HG02938 (cell line): ENCODE measurements at regions not wholly inside any gene's neighbourhood (a gene's known extent, or its start where the extent isn't known, plus 50 kb on each side); places are given as distances from the start of the nearest gene placed in this dataset.

ENCODE experiments used
- ATAC-seq: cut with Tn5 transposase; IDR thresholded peaks from one replicate; pipeline ENCODE4 v1.9.1; 2021; ENCODE audit warnings: mild to moderate bottlenecking, moderate library complexity; ENCODE audit not compliant: unreplicated experiment

GRCh38 chr22:49324527-49325491 lies 502.9 kb downstream of the BRD1 start:
- no peak for ATAC-seq

DNA sequence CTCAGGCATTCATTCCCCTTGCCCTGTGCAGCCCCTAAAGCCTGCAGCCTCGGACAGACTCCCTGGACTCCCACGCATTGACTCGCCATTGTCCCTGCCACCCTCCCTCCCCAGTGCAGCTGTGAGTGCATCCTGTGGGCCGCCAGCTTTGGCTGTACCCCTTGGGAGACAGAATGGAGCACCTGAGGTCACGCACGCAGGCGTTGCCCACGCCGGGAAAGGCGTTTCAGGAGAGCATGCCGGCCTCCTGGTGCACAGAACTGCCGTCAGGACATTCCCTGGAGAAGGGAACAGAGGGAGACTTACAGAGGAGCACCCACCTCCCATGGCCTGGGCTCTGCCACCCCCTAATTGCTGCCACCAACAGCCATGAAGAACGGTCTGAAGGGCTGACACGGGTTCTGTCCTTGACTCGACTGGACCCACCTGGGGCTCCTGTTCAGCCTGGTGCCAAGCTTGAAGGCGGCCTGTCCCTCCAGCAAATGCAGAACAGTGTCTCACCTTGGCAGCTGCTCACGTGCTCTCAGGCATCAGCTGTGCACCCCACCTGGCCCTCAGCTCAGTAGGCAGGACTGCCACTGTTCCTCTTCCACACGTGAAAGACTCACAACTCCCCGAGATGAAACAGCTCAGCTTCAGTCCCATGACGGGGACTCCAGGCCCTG lies 503.8 kb downstream of the BRD1 start:
- no peak for ATAC-seq

GRCh38 chr22:49322861-49323622 lies 504.6 kb downstream of the BRD1 start:
- ATAC-seq: no peak

DNA sequence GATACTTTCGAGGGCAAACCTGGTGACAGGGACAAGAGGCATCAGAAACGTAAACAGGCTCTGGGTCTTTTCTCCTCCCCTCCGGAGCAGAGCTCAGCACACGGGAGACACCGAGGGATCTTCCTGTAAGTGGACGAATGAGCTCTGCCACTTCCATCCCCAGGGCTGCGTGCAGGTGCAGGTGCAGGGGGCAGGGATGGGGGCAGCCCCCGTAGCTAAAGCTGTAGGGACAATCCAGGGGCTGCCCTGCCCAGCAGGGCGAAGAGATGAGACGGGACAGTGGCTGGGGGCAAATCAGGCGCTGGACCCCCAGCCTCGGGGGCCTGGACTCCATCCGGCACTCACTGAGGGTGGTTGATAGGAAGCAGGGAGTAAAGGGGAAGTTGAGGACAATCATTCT lies 505.4 kb downstream of the BRD1 start:
- ATAC-seq: no peak

DNA sequence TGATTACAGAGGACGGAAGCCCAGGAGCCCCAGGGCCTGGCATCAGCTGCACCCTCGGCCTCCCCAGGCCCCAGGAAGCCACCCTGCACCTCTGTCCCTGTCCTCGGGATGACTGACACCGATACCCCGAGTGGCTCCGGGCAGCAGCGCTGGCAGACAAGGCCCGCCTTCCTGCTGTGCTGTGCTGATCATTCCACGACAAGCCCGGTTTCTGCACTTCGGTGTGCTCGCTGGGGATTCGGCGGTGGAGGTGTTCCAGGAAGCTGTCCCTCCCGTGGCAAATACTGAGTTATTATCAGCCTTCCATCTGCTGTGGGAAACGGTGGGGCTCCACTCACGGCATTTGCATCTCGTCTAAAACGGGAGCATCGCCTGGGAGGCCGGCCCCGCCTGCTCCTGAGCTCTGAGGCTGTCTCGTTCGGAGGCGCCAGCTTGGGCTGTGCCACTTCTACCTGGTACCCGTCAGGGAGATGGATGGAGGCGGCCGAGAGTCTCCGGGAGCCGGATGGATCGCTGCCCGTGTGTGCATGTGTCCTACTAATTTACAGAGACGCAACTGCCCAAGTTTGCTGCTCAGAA lies 506.1 kb downstream of the BRD1 start:
- ATAC-seq: no peak

DNA sequence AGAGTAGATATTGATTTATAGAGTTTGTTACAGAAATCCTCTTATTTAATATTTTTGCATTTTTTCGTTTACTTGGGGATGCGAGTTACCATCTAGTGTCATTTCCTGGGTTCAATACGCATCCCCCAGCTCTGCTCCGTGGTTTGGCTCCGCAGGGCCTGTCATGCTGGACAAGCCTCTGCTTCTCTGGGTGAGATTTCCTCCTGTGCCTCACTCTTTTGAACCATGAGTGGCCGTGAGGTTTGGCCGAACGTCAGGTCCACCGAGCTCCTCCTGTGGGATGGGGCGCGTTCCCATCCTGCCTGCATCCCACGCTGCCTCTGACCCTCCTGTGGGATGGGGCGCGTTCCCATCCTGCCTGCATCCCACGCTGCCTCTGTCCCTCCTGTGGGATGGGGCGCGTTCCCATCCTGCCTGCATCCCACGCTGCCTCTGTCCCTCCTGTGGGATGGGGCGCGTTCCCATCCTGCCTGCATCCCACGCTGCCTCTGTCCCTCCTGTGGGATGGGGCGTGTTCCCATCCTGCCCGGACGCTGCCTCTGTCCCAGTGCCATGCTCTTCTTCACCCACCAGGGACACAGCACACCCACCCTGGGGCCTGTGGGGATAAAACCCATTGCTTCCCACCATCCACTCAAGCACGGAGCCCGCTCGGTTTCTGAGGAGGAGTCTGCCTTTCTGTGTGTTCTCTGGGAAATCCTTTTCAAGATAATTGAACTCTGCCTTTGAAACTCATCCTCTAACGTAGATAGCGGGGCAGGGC lies 506.8 kb downstream of the BRD1 start:
- ATAC-seq: no peak

GRCh38 chr22:49317369-49317768 lies 510.3 kb downstream of the BRD1 start:
- ATAC-seq: no peak

GRCh38 chr22:49312601-49313000 lies 515.1 kb downstream of the BRD1 start:
- ATAC-seq: no peak

GRCh38 chr22:49310354-49310753 lies 517.3 kb downstream of the BRD1 start:
- no peak for ATAC-seq

- ATAC-seq: no peak
Observed at GRCh38 chr22:49308300-49308699, 519.4 kb downstream of the BRD1 start.

DNA sequence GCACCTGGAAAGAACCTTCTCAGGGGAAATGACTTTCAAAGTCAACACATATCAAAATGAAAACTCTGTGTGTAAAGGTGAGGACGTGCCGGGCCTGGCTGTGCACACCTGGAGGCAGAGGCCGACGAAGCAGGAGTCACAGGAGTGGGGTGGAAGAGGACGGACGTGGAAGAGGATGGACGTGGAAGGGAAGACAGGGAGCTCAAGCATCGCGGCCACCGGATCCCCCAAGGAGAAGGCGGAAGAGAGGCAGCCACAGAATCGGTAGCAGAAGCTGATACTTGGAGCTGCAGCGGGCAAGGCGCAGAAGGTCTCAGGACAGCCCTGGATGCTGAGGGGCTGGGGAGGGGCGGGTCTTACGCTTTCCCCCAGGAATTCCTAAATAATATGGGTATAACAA lies 519.8 kb downstream of the BRD1 start:
- no peak for ATAC-seq

- no peak for ATAC-seq
Observed at GRCh38 chr22:49307481-49307830, 520.2 kb downstream of the BRD1 start.

DNA sequence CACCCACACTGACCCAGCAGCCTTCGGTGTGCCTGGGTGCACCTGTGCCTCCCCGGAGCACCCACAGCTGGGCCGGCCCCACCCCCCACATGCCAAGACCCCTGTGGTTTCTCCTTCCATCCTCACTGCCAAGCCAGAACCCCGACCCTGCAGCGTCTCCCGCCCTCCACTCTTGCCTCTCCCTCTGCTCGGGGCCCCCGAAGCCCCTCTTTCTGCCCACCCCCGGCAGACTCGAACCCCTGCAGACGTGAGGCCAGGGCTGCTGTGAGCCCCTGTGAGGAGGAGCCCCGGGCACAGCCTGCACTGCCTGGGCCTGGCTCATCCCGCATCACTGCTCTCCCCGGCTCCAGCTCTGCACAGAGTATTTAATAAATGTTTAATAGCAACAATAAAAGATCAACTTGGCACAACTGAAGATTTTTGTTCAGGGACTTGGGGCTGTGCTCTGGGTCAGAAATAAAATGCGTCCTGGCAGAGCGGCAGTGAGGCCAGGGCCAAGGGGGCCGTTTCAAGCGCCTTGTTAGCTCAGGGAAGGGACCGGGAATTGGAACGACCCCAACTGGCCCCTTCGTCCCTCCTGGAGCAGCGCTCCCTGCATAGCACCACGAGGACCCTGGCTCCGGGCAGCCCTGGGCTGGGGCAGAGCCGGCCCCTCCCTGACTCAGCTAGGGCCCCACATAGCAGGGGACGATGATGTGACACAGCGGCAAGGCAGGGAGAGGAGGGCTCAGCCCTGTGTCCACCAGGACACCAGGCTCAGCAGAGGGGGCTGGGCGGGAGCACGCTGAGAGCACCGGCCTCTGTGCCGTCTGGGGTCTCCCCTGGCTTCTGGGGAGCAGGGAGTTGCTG lies 520.8 kb downstream of the BRD1 start:
- ATAC-seq: no peak

DNA sequence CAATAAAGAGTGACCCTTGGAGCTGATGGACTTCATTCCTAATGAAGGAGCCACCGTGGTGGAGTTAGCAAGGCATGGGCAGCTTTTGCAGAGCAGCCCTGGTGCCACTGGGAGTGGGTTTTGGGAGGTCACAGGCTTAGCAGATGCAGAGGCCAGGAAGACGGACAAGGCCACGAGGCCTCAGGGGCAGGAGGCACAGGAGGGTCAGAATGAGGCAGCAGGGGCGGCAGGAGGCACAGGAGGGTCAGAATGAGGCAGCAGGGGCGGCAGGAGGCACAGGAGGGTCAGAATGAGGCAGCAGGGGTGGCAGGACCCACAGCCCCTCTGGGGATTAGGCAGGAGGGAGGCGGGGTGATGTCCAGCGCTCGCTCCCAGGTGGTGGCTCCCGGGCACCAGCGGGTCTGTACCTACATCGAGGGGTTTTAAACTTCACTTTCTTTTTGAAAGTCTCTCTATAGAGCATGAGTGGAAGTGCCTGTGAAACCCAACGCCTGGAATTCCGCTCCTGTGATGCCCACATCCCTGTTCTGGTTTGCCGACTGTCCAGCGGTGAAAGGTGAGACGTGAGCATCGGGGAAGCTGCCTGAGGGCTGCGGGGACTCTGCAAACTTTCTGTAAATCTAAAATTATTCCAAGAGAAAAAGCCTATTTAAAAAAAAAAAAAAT lies 521.6 kb downstream of the BRD1 start:
- ATAC-seq: no peak

DNA sequence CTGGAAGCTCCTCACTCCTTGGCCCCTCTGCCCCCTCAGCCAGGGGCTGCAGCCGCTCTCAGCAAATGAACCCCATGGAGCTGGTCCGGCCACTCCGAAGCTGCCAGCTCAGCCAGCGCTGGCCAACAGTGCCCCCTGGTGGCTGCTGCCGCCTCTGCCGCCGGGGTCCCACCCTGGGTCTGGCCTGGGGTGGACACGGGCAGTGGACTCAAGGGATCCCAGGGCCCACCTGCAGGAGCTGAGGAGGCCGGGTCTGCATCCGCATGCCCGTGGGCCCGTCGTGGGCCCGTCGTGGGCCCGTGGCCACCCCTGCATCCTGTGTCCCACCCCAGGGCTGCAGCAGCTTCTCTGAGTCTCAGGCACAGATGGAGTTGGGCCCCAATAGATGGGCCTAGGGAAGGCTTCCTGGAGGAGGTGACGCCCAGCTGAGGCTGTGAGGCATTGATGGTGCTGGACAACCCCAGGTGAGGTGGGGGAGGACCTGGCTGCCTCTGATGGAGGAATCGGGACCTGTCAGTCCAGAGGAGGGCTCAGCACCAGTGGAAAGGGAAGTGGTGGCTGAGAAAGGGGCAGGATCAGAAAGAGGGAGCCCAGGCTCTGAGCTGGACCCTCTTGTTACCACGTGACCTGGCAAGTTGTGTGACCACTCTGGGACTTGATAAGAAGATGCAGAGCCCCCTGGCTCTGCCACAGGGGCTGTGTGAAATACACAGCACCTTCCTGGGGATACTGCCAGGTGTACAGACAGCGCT lies 522.3 kb downstream of the BRD1 start:
- ATAC-seq: no peak

- ATAC-seq: no peak
Observed at GRCh38 chr22:49303781-49304461, 523.8 kb downstream of the BRD1 start.

GRCh38 chr22:49303061-49303735 lies 524.5 kb downstream of the BRD1 start:
- ATAC-seq: no peak
